NCI-H1930 (cell line): ENCODE measurements at regions not wholly inside any gene's neighbourhood (a gene's known extent, or its start where the extent isn't known, plus 50 kb on each side); places are given as distances from the start of the nearest gene placed in this dataset.
A peak's percentile ranks its signal among the peaks of the same experiment; 100 is the strongest.

Experiments
- DNase-seq, 2 experiments: peaks; one replicate each; lab custom pipeline; 2025; lab: John Stamatoyannopoulos, UW

DNA sequence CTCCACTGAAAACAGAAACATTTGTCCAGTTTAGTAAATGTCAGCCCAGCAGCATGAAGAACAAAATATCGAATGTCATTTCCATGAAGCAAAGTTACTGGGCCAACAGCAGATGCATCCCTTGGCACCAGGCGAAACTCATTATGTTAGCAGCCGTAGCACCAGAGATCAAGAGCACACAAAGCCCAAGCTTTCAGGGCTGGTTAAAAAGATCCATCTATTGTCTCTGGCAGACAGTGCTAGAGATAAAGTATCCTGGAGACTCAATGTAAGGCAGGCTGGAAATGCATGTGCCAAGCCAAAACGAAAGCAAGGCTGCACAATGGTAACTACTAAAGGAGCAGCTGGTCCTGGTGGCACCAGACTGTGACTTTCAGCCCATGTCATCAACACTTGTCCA is 120.3 kb upstream of the PLEKHG7 start:
- no peak for DNase-seq

DNA sequence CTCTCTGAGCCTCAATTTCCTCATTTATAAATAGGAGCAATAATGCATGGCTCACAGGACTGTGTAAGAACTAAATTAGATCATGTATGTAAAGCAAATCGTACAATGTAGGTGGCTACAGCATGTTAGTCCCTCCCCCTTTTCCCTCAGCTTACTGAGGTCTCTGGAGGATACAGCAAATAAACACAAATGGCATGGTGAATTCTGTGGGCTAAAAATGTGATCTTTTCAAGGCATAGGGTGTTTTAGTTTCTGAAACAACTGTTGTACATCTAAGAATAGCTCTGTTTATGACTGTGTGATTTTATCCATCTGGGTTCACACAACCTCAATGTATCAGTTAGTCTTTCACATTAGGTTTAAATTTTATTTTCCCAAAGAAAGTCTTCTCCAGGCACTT is 121.2 kb upstream of the PLEKHG7 start:
- no peak for DNase-seq

DNA sequence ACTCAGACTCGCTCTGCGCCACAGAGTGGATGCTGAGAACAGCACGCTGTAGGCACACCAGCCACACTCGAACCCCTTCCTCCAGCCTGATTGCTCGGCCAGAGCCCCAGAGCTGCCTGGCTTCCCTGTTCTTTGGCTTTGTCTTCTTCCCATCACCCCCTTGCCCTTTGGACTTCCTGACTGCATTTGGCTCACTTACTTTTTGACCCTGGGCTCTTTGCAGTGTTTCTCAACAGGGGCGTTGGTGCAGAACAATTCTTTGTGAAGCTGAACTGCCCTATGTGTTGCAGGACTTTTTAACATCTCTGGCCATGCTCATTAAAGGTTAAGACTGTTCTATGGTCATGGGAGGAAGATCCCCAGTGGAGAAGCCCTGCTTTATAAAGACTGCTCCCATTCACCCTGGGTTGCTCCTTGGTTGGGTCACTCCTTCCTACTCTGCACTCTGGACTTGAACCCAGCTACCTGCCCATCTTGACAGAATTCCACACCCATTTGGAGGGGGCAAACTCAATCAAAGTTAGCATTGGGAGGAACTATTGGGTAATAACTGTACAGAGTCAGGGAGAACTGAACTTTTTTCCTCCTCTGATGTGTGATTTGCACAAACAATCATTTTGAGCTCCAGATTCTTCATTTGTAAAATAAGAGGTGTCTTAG is 127.7 kb upstream of the PLEKHG7 start:
- no peak for DNase-seq

DNA sequence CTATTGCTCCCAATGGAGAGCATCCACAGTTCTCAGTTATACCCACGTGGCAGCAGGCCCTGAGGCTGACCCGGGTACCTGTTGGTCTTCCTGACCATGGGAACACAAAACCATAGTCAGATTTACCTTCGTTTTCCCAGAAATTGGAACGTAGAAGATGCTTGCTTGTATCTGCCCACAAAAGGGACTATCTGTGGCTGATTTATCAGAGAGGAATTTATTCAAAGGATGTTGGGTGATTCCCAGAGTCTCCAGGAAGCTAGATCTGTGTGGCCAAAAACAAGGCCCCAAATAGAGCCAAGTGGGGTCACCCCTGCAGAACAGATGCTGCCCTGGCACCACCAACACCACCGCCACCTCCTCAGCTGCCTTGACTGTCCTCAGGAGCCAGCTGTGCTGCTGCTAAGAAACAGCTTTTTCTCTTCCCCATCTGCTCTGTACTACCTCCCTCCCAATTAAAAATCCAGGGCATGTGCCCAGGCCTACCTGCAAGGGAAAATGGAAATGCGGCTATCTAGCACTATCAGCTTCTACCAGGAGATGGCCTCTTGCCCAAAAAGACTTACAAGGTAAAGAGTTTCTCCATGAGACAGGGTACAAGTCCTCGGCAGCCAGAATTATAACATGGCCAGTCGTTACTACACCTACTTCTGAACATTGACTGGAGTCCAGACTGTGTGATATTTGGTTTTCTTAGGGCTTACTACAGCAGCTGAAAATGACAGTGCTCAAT is 128.6 kb upstream of the PLEKHG7 start:
- DNase-seq = peak in 1 of 2 experiments; percentile 2

DNA sequence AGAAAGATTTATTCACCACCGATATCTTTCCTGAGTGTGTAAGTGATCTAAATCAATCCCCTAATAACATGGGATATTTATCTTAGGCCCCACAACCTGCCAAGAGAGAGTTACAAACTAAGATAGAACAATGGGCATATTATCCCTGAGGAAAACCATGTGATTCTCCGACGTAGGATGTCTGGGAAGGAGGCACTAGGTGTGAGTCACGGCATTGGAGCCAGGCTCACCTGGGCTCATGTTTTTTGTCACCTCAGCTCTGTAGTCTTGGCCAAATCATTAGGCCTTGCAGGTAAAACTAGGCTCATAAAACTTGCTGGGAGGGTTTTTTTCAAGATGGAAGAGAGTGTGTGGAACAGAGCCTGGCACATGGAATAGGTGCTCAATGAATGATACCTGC is 129.7 kb upstream of the PLEKHG7 start:
- no peak for DNase-seq

DNA sequence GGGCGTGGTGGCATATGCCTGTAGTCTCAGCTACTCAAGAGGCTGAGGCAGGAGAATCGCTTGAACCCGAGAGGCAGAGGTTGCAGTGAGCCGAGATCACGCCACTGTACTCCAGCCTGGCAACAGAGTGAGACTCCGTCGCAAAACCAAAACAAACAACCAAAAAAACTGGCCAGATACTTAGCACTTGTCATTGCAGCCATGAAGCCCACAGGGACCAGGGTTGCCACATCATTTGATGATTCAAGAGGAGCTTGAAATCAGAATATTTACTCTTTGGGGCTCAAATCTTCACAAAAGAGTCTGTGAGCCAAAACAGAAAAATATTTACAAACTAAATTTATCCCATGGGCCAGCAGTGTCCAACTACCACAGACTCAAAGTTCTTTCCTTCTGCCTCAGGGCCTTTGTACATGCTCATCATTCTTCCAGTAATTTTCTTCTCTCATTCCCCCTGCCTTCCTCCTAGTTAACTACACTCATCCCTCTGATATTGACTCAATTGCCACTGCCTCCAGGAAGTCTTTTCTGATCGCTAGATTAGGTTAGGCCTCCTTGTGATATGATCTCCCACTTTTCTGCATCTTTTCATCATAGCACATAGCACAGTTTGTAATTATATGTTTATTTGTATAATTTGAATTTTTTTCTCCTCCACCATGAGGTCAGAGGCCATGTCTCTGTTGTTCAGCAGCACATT is 130.8 kb upstream of the PLEKHG7 start:
- DNase-seq = no peak

DNA sequence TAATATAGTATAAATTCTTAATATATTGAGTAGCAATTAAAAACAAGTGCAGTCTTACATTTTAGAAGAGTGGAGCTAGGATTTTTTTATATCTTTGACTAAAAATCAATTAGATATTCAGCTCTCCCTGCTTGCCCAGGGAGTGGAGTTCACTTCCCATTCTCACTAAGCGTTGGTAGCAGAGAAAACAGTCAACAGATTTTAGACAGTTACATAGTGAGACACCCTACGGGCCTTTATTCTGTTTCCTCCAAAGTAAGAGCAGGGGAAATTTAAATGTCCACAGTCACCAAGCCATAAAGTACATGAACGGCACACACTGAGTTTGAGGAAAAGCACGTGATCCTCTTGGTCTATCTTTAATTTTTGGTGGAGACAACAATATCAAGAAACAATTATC is 131.6 kb upstream of the PLEKHG7 start:
- DNase-seq = no peak

DNA sequence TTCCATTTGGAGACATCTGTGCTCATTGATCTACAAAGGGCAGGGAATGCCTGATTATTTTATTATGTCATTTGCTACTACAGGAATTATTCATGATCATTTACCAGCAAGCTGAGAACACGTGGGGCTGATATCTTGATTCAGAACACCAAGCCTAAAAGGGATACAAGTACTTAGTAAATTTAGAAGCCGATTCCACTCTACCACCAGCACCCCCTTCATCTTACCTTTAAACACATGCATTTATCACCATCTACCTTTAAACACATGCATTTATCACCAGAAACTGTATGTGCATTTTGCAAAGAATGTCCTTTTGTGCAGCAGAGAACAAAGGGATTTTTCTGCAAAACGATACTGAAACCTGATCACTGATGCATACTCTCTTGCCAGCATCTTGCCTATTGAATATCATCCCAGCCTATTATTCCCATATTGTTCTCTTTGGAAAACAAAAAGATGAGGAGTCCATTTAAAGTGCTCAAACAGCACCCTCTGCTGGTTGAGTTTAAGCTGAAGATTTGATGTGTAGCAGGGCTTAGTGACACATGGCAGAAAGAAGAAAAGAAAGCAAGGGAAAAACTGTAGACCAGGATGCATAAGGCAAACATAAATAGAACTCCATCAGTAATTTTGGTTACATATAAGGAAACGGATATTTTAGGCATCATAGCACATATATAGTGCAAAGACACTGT is 132.6 kb upstream of the PLEKHG7 start:
- peak; percentile 59 to 74 for DNase-seq

DNA sequence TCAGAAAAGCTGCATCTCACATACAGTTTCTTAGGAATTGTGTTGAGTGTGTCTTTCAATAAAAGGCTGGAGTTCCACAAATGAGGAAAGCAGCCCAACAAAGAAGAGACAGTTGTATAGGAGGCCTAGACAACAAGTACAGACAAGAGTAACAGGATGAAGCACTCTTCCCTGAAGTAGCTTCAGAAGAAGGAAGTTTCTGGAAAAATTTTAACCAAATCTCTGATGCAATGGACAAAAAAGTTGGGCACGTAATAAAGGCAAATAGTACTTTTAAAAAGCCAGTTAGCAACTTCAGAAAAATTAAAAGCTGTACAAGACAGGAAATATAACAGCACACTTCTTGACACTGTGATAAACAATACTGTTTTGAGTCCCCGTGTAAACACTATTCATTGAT is 134.1 kb upstream of the PLEKHG7 start:
- DNase-seq = no peak

DNA sequence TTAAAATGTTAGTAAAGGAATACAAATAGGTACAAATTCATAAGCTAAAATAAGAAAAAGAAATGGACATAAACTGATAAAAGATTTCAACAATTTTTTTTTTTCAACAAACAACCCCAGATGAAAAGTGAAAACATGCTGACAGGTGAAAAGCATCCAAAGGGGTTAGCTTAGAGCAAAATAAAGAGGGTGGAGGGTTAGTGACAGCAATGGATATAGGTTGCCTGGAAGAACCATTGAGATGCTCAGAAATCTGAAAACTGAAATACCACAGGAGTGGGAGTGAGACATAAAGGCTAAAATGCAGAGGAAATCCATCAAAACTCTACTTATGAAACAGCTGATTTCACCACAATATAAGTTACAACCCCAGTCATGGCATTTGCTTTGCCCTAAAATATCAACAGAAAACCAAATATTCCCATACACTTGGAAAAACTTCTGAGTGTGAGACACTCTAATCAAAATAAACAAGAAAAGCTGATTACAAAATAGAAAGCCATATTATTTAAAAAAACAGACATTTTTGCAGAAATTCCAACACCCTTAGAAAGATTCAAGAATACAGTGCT is 136.3 kb upstream of the PLEKHG7 start:
- no peak for DNase-seq

DNA sequence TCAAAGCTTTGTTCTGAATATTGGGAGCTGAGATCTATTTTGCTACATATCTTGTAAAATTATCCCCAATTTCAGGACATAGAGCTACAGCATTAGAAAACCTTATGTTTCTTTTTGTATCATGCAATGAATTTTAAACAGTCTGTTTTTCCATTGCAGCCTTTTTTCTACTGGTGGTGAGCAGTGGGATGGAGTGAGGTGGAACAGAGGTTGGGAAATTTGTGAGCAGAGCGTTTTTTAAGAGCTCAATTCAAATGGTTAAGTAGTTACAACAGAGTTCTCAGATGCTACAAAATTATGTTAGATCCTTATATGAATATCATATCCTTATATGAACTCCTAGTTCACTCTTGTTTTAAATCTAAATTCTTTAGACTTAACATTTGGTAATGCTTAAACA is 139.0 kb upstream of the PLEKHG7 start:
- DNase-seq = no peak

DNA sequence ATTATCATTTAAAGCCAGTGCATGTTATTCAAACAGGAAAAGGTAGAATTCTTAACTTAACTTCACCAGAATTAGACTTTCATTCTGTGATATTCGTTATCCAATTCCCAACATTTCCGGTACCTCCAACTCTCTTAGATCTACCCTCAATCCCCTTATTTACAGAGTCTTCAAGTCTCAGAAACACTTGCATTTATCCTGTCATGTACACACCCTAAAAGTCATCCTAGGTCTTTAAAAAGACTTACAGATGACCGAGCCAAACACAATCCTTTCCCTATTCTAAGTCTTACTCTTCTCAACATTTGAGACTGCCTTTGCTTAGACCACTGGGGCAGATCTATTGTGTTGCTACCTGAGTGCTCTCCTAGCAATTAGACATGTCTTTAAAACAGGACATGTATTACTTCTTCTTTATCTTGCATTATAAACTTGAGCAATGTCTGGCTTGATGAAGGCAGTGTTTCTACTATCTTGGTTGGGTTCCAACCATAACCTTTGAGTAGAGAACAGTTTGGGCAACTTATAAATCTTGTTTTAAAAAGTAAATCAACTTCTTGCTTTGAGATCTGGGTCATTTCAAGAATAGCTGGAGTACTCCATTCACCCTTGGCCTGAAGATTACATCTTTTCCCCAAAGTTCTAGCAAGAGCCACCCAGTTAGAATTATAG is 140.6 kb upstream of the PLEKHG7 start:
- no peak for DNase-seq

DNA sequence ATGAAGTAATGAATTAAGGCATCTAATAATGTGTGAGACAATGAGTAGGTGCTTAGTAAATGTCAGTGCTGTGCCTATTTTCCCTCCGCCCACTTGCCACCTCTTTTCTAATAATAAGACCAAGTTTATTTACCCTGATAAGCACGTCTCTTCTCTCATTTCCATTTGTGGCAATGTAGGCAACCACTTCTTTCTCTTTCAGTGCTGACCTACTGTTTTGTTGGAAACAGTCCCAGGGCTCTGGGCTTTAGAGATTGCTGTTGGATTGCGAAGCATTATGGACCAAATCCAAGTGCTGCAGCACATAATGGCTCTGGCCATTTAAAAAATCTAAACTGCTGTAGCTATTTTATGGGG is 141.3 kb upstream of the PLEKHG7 start:
- no peak for DNase-seq

DNA sequence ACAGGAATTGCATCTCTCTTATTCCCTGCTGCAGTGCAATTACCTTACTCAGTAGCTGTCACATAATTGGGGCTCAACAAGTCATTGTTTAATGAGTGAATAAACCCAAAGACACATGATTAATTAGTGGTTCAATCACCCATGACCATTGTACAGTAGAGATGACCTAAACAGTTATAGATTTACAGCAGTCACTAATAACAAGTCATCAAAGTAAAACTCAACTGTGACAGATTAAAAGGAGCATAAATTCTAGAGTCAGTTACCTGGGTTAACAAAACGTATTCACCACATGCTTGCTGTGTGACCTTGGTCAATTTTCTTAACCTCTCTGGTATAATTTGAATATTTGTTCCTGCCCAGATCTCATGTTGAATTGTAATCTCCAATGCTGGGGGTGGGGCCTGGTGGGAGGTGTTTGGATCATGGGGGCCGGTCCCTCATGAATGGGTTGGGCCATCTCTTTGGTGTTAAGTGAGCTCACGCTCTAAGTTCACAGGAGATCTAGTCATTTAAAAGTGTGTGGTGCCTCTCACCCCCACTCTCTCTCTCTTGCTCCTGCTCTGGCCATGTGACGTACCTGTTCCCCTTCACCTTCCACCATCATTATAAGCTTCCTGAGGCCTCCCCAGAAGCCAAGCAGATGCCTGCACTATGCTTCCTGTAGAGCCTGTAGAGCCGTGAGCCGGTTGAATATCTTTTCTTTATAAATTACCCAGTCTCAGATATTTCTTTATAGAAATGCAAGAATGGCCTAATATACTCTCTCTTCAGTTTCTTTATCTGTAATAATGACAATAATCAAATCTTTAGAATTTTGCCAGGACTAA is 141.9 kb upstream of the PLEKHG7 start:
- no peak for DNase-seq

DNA sequence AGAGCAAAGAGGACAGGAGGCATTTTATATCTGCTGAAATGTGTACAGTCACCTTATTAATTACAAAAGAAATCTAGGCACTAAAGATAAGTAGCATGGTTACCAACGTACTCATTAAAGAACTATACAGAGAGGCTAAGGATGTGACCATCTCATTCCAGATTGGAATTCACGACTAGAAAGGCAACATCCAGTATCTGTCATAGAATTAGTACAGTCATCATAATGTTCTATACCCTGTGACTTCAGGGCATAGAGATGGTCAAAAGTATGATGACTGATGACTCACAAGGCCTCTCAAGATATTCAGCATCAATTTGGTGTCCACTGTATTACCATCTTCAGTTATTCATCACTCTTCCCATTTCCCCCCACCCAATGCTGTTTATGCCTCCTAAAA is 144.0 kb upstream of the PLEKHG7 start:
- DNase-seq = no peak

DNA sequence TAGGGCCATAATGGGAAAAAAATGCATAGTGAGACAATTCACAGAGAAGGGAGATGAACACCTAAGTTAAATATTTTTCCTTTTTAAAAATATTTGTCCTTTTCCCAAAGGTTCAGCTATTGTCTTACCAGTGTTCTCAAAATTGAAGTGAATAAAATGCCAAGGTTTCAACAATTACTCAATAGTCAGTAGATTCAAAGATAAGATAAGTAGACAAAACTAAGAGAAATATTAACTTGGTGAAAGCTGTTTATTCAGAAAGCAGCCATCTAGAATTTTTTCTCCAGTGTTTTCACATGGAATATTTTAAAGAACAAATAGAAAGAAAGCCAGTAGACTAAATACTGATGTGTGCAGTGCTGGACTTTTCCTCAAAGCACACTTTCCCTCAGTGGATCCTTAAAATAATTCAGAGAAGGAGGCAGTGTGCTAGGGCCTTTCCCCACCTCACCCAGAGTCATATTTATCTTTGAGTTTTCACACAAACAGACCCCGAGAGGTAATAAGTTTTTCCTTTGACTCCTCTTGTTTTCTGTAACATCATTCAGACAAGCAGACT is 144.5 kb upstream of the PLEKHG7 start:
- no peak for DNase-seq

DNA sequence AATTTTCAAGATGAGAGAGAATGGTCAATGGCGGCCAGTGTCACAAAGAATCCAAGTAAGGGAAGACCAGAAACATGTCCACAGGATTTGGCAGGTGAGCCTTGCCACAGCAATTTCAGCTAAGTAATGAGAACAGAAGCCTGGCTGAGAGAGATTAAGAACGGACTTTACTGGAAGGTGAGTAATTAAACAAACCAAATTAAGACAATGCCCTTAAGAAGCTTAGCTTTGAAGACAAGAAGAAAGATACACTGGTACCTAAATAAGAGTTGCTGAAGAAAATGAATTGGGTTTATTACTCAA is 145.4 kb upstream of the PLEKHG7 start:
- DNase-seq = no peak

DNA sequence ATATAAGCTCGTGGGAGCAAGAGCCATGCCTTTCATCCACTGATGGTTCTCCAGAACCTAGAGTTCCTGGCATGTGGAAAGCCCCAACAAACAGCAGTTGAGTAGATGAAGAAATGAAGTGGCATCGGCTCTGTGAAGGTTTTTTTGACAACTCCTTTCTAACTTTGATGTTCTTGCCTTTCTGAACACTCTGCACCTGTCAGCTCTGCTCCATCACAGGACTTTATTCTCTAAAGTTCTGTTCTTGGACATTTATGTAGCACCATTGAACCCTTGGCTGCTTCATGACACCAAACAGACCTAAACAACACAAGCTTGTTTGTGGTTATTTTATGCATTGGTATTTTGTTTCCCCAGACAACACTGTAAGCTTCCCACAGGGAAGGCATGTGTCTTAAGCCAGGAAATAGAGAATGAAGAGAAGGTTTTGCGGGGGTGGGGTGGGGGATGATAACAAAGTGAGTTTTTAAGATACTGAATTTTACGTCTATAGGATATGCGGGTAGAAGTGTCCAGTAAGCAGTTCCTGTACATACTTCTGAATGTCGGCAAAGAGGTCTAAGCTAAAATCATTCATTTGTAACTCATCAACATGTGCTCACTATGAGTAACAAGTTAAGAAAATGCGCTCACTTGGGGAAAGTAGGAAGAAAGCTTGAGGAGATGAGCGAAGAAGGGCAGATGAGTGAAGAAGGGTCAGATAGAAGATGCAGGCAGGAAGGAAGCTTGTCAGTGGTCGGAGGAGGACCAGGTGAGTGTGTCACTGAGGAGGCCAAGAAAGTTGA is 146.0 kb upstream of the PLEKHG7 start:
- DNase-seq = no peak

DNA sequence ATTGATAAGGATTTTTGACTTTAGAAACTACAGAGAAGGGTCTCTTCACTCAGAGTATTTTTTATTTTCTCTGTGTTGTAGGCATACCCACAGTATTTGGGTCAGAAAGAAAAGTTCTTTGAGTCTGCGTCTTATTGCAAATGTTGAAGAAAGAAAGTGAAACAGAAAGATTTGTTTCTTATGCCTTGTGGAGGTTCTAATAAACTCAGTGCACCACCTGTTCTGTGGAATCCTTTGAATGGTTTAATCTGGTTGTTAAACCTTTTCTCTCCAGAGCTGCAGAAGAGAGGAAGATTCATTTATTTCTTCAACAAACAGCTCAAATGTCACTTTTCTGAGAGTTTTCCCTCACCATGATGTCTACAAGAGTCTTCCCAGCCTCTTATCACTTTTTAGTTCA is 146.6 kb upstream of the PLEKHG7 start:
- DNase-seq = no peak
